HCEC 1CT (cell line): ENCODE measurements at regions not wholly inside any gene's neighbourhood (a gene's known extent, or its start where the extent isn't known, plus 50 kb on each side); places are given as distances from the start of the nearest gene placed in this dataset.
"Not testable (repeated sequence)": the region's sequence is repeated elsewhere in the genome, so short reads cannot be mapped to it uniquely, and the experiment has no call there.

Source experiments
- DNase-seq: peaks from one replicate; pipeline ENCODE4 v3.0.0-alpha.2; 2017

GRCh38 chr9:126057121-126057825, 269.4 kb upstream of the MVB12B start:
- no peak for DNase-seq

GRCh38 chr9:126058011-126058531, 268.6 kb upstream of the MVB12B start:
- DNase-seq: no peak

GRCh38 chr9:126058591-126058990, 268.0 kb upstream of the MVB12B start:
- no peak for DNase-seq

GRCh38 chr9:126061575-126061974, 265.1 kb upstream of the MVB12B start:
- DNase-seq: no peak

- no peak for DNase-seq
These were observed 264.3 kb upstream of the MVB12B start for GRCh38 chr9:126062158-126062886.

GRCh38 chr9:126063326-126063725, 263.3 kb upstream of the MVB12B start:
- DNase-seq: no peak

GRCh38 chr9:126066131-126066530, 260.5 kb upstream of the MVB12B start:
- no peak for DNase-seq

- DNase-seq: no peak
These were observed 259.4 kb upstream of the MVB12B start for GRCh38 chr9:126067031-126067734.

- no peak for DNase-seq
These were observed 257.9 kb upstream of the MVB12B start for GRCh38 chr9:126068534-126069230.

GRCh38 chr9:126069400-126069955, 257.2 kb upstream of the MVB12B start:
- no peak for DNase-seq

- DNase-seq: no peak
These were observed 256.5 kb upstream of the MVB12B start for GRCh38 chr9:126070058-126070655.

- no peak for DNase-seq
These were observed 255.4 kb upstream of the MVB12B start for GRCh38 chr9:126071076-126071750.

GRCh38 chr9:126077656-126078055, 249.0 kb upstream of the MVB12B start:
- not testable (repeated sequence) for DNase-seq

- no peak for DNase-seq
These were observed 246.0 kb upstream of the MVB12B start for GRCh38 chr9:126080641-126081040.

GRCh38 chr9:126081746-126082145, 244.9 kb upstream of the MVB12B start:
- DNase-seq: no peak

GRCh38 chr9:126084008-126084407, 242.6 kb upstream of the MVB12B start:
- DNase-seq: no peak

- no peak for DNase-seq
These were observed 241.9 kb upstream of the MVB12B start for GRCh38 chr9:126084696-126085095.

GRCh38 chr9:126085170-126085569, 241.5 kb upstream of the MVB12B start:
- no peak for DNase-seq

GRCh38 chr9:126088336-126088735, 238.3 kb upstream of the MVB12B start:
- DNase-seq: no peak

- no peak for DNase-seq
These were observed 236.8 kb upstream of the MVB12B start for GRCh38 chr9:126089789-126090188.

GRCh38 chr9:126093771-126094170, 232.9 kb upstream of the MVB12B start:
- no peak for DNase-seq
